H9 (cell line): ENCODE measurements at regions not wholly inside any gene's neighbourhood (a gene's known extent, or its start where the extent isn't known, plus 50 kb on each side); places are given as distances from the start of the nearest gene placed in this dataset.

Source experiments
- DNase-seq: peaks from one replicate; pipeline ENCODE4 v3.0.0-alpha.2; 2017
- H2AFZ ChIP-seq: one replicate; pipeline ENCODE4 v1.6.1; 2013; ENCODE audit warnings: mild to moderate bottlenecking, low read length, control low read depth, moderate library complexity
- H2AK5ac ChIP-seq: 2 replicates; pipeline ENCODE4 v1.6.1; 2013; ENCODE audit warnings: low read length, control low read depth, mixed read lengths; ENCODE audit not compliant: insufficient read length
- H2BK120ac ChIP-seq: one replicate; pipeline ENCODE4 v1.6.1; 2013; ENCODE audit warnings: low read depth, mild to moderate bottlenecking, low read length, control low read depth, inconsistent platforms; ENCODE audit not compliant: poor library complexity, severe bottlenecking
- H2BK12ac ChIP-seq: 2 replicates; pipeline ENCODE4 v1.6.1; 2013; ENCODE audit warnings: low read length, control low read depth, mixed read lengths, low read depth; ENCODE audit not compliant: insufficient read length
- H2BK15ac ChIP-seq: 2 replicates; pipeline ENCODE4 v1.6.1; 2013; ENCODE audit warnings: low read depth, low read length, control low read depth
- H2BK20ac ChIP-seq: one replicate; pipeline ENCODE4 v1.6.1; 2013; ENCODE audit warnings: low read depth, mild to moderate bottlenecking, low read length, control low read depth, inconsistent platforms; ENCODE audit not compliant: poor library complexity, severe bottlenecking
- H2BK5ac ChIP-seq: 2 replicates; pipeline ENCODE4 v1.6.1; 2013; ENCODE audit warnings: low read length, control low read depth, mixed read lengths; ENCODE audit not compliant: insufficient read length
- H3K14ac ChIP-seq: 2 replicates; pipeline ENCODE4 v1.6.1; 2013; ENCODE audit warnings: low read length, control low read depth; ENCODE audit not compliant: insufficient read depth
- H3K18ac ChIP-seq: 2 replicates; pipeline ENCODE4 v1.6.1; 2013; ENCODE audit warnings: low read depth, mild to moderate bottlenecking, mixed read lengths, low read length, control low read depth; ENCODE audit not compliant: insufficient read length
- H3K23ac ChIP-seq: 2 replicates; pipeline ENCODE4 v1.6.1; 2013; ENCODE audit warnings: low read length, control low read depth, mixed read lengths, low read depth; ENCODE audit not compliant: insufficient read length
- H3K23me2 ChIP-seq: 2 replicates; pipeline ENCODE4 v1.6.1; 2013; ENCODE audit warnings: low read depth, mild to moderate bottlenecking, mixed read lengths, low read length, control low read depth; ENCODE audit not compliant: insufficient read length, poor library complexity, severe bottlenecking
- H3K27ac ChIP-seq: 2 replicates; pipeline ENCODE4 v1.5.1; 2013; ENCODE audit warnings: low read length, control low read depth, mixed read lengths, low read depth; ENCODE audit not compliant: insufficient read length
- H3K27me3 ChIP-seq: 2 replicates; pipeline ENCODE4 v1.6.1; 2013; ENCODE audit warnings: low read length, control low read depth, inconsistent platforms; ENCODE audit not compliant: insufficient read depth
- H3K4ac ChIP-seq: 2 replicates; pipeline ENCODE4 v1.6.1; 2013; ENCODE audit warnings: low read depth, mild to moderate bottlenecking, control low read depth, inconsistent platforms, low read length, moderate library complexity
- H3K4me1 ChIP-seq: 2 replicates; pipeline ENCODE4 v1.6.1; 2013; ENCODE audit warnings: low read length, control low read depth, inconsistent platforms; ENCODE audit not compliant: insufficient read depth
- H3K4me2 ChIP-seq: 2 replicates; pipeline ENCODE4 v1.6.1; 2013; ENCODE audit warnings: low read length, control low read depth, mixed read lengths; ENCODE audit not compliant: insufficient read length, insufficient read depth
- H3K56ac ChIP-seq: 2 replicates; pipeline ENCODE4 v1.6.1; 2013; ENCODE audit warnings: low read depth, mild to moderate bottlenecking, mixed read lengths, low read length, control low read depth; ENCODE audit not compliant: insufficient read length
- H3K79me1 ChIP-seq: 2 replicates; pipeline ENCODE4 v1.6.1; 2013; ENCODE audit warnings: low read depth, mild to moderate bottlenecking, moderate library complexity, low read length, control low read depth, inconsistent platforms; ENCODE audit not compliant: insufficient read depth, poor library complexity, severe bottlenecking
- H3K79me2 ChIP-seq: 2 replicates; pipeline ENCODE4 v1.6.1; 2013; ENCODE audit warnings: low read length, control low read depth, inconsistent platforms; ENCODE audit not compliant: insufficient read depth
- H3K9ac ChIP-seq: 2 replicates; pipeline ENCODE4 v1.6.1; 2013; ENCODE audit warnings: low read length, control low read depth, mixed read lengths; ENCODE audit not compliant: insufficient read length; ENCODE audit errors: extremely low read depth
- H3K9me3 ChIP-seq: one replicate; pipeline ENCODE4 v1.6.1; 2013; ENCODE audit warnings: low read depth, low read length, inconsistent platforms; ENCODE audit not compliant: control insufficient read depth
- H3T11ph ChIP-seq: one replicate; pipeline ENCODE4 v1.6.1; 2013; ENCODE audit warnings: mild to moderate bottlenecking, low read length, control low read depth, inconsistent platforms
- H4K20me1 ChIP-seq: one replicate; pipeline ENCODE4 v1.6.1; 2013; ENCODE audit not compliant: control insufficient read depth, insufficient read length, insufficient read depth
- H4K5ac ChIP-seq: 2 replicates; pipeline ENCODE4 v1.6.1; 2013; ENCODE audit warnings: low read depth, mild to moderate bottlenecking, mixed read lengths, low read length, control low read depth; ENCODE audit not compliant: insufficient read length
- H4K8ac ChIP-seq: replicated peaks from 2 replicates; pipeline ENCODE4 v1.6.1; 2013; ENCODE audit warnings: low read length, control low read depth, mixed read lengths, low read depth; ENCODE audit not compliant: insufficient read length
- H4K91ac ChIP-seq: 2 replicates; pipeline ENCODE4 v1.6.1; 2013; ENCODE audit warnings: low read depth, mild to moderate bottlenecking, moderate library complexity, mixed read lengths, low read length, control low read depth; ENCODE audit not compliant: insufficient read length
- H3K27ac Mint-ChIP-seq, 3 experiments: 2 replicates in 2 of 3; 3 replicates in 1 of 3; pipeline ENCODE4 v1.8.0; 2020 to 2021; ENCODE audit warnings: mixed read lengths in 3 of 3, mild to moderate bottlenecking in 1 of 3, moderate library complexity in 1 of 3
- H3K27me3 Mint-ChIP-seq: 2 replicates; pipeline ENCODE4 v1.8.0; 2021; ENCODE audit warnings: low read depth, mild to moderate bottlenecking, moderate library complexity, mixed read lengths
- H3K36me3 Mint-ChIP-seq, 3 experiments: 2 replicates in 2 of 3; 3 replicates in 1 of 3; pipeline ENCODE4 v1.8.0; 2020 to 2021; ENCODE audit warnings: low read depth in 3 of 3, mixed read lengths in 3 of 3; ENCODE audit not compliant: insufficient read depth in 1 of 3
- H3K4me1 Mint-ChIP-seq, 2 experiments: 2 replicates each; pipeline ENCODE4 v1.8.0; 2020; ENCODE audit warnings: mixed read lengths in 2 of 2
- H3K4me3 Mint-ChIP-seq, 2 experiments: 2 replicates in 1 of 2; 3 replicates in 1 of 2; pipeline ENCODE4 v1.8.0; 2020 to 2021; ENCODE audit warnings: mild to moderate bottlenecking in 2 of 2, mixed read lengths in 2 of 2, moderate library complexity in 1 of 2
- H3K9me3 Mint-ChIP-seq, 2 experiments: 2 replicates in 1 of 2; 3 replicates in 1 of 2; pipeline ENCODE4 v1.8.0; 2020; ENCODE audit warnings: mild to moderate bottlenecking in 2 of 2, mixed read lengths in 2 of 2, moderate library complexity in 1 of 2
- CTCF ChIP-seq: fragments of 200-600 bp; sonication (generic); conservative IDR thresholded peaks from 3 replicates; pipeline ENCODE4 v1.8.0; 2021; ENCODE audit warnings: antibody characterized with exemption, mild to moderate bottlenecking
- WGBS: extraction: QIAGEN DNeasy Blood & Tissue Kit; methylation state at CpG from one replicate; pipeline ENCODE4 v1.1.7; 2013; ENCODE audit warnings: missing lambda C conversion rate, low lambda C conversion rate, mixed read lengths; ENCODE audit not compliant: insufficient read length; ENCODE audit errors: extremely low coverage; 5-methylcytosine and 5-hydroxymethylcytosine counted together

GRCh38 chr3:101988596-101988995 lies 139.3 kb downstream of the NFKBIZ start:
- TF ChIP-seq CTCF = no peak
- no peak overlapping the region for H2AFZ ChIP-seq
- DNase-seq = no peak
- H4K8ac ChIP-seq = no peak overlapping the region
- no peaks in the 10 kb centered on the region for H3K27me3 ChIP-seq
- Mint-ChIP-seq H3K36me3 (no peaks in the 10 kb centered on the region), H3K27me3 (no peaks in the 10 kb centered on the region), H3K4me3 (no peak overlapping the region), H3K4me1 (peaks cover 0 to 4% of the 10 kb centered on the region in 2 experiments; a peak in 1 of 4 replicates), H3K27ac (no peak overlapping the region), H3K9me3 (no peaks in the 10 kb centered on the region)
- no peak overlapping the region for H2BK120ac ChIP-seq
- H3K23me2 ChIP-seq = no peaks in the 10 kb centered on the region
- no peak overlapping the region for H3K4me2 ChIP-seq
- H3K79me1 ChIP-seq = no peaks in the 10 kb centered on the region
- H3K4me1 ChIP-seq = no peaks in the 10 kb centered on the region
- H3K9me3 ChIP-seq = no peaks in the 10 kb centered on the region
- H2BK20ac ChIP-seq = no peak overlapping the region
- no peaks in the 10 kb centered on the region for H4K20me1 ChIP-seq
- no peak overlapping the region for H3K14ac ChIP-seq
- no peak overlapping the region for H4K5ac ChIP-seq
- WGBS = no CpG with 5 or more reads among the region's 3 CpGs
- no peak overlapping the region for H2AK5ac ChIP-seq
- H3K9ac ChIP-seq = no peak overlapping the region
- no peak overlapping the region for H3K18ac ChIP-seq
- H3K56ac ChIP-seq = no peak overlapping the region
- H3K27ac ChIP-seq = no peak overlapping the region
- no peak overlapping the region for H2BK12ac ChIP-seq
- H3K4ac ChIP-seq = no peak overlapping the region
- no peak overlapping the region for H3K23ac ChIP-seq
- H2BK15ac ChIP-seq = no peak overlapping the region
- no peaks in the 10 kb centered on the region for H3K79me2 ChIP-seq
- H4K91ac ChIP-seq = no peak overlapping the region
- H2BK5ac ChIP-seq = no peak overlapping the region
- no peak overlapping the region for H3T11ph ChIP-seq
